Astrocyte of the spinal cord (primary cell): ENCODE measurements at regions not wholly inside any gene's neighbourhood (a gene's known extent, or its start where the extent isn't known, plus 50 kb on each side); places are given as distances from the start of the nearest gene placed in this dataset.
A peak's percentile ranks its signal among the peaks of the same experiment; 100 is the strongest.

Source experiments
- DNase-seq: peaks from one replicate; pipeline ENCODE4 v3.0.0; 2011; ENCODE audit warnings: low read depth, low spot score
- H3K4me3 ChIP-seq: 2 replicates; pipeline ENCODE4 v1.5.1; 2011; ENCODE audit warnings: low read depth, mild to moderate bottlenecking, low read length, moderate library complexity
- CTCF ChIP-seq: IDR thresholded peaks from 2 replicates; pipeline ENCODE4 v1.5.1; 2012; ENCODE audit warnings: low read depth, mild to moderate bottlenecking, low read length, inconsistent platforms
- in situ Hi-C: cut with HindIII; loops from 2 replicates; pipeline ENCODE4 v1.10.0; 2017; ENCODE audit warnings: low sequenced_read_pairs

DNA sequence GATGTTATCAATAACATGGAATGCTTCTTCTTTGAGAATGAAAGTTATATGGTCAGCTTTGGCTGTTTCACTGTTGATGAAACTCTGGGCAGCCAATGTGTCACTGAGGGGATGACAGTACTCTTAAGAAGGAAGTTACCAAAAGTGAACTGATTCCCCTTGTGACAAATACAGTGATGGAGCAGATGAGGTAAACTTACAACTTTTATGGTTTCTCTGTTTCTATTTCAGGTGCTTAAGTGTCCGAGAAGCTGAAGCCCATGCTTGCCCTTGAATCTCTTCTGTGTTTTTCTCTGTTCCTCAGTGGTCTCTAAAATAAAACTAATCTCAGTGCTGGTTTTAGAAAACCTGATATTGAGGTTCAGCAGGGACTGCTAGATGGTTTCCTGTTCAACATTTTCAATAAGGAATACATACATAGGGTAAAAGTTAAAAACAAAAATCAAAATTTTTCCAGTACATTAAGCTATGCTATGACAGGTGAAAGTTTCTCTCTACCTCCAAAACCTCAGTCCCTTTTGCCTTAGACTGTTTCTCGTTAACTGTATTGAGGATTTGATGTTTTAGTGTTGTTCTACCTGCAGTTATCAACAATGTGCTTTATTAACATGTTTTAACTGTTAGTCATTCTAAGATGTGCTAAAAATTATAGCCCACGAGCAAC, 454.4 kb upstream of the ADGRL4 start:
- no peak overlapping the region for H3K4me3 ChIP-seq
- no peak for TF ChIP-seq CTCF
- DNase-seq: no peak
- in situ Hi-C loops: no loop called here

GRCh38 chr1:79457562-79458224, 451.2 kb upstream of the ADGRL4 start:
- no peak for DNase-seq
- no peak for TF ChIP-seq CTCF

GRCh38 chr1:79448426-79448825, 441.9 kb upstream of the ADGRL4 start:
- in situ Hi-C loops: no loop called here
- no peak for TF ChIP-seq CTCF
- peak; percentile 1 for DNase-seq
- no peak overlapping the region for H3K4me3 ChIP-seq

More at GRCh38 chr1:79457562-79458224, 451.2 kb upstream of the ADGRL4 start:
- in situ Hi-C loops: no loop called here
- H3K4me3 ChIP-seq: no peak overlapping the region

GRCh38 chr1:79441238-79441637, 434.7 kb upstream of the ADGRL4 start:
- in situ Hi-C loops: no loop called here
- no peak for TF ChIP-seq CTCF
- no peak overlapping the region for H3K4me3 ChIP-seq
- no peak for DNase-seq

DNA sequence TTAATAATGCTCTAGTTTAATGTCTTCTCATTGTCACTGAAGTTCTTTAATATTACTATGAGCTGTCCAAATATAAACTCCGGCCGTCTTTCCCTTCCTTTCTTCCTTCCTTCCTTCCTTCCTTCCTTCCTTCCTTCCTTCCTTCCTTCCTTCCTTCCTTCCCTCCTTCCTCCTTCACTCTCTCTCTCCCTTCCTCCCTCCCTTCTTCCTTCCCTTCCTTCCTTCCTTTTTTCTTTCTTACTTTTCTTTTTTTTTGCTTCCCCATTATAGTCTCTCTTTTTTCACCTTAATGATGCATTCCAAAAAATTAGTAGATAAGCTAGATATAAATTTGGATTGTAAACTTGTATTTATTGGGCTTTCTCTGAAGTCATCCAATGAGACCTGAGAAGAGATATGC, 431.0 kb upstream of the ADGRL4 start:
- H3K4me3 ChIP-seq: no peak overlapping the region
- DNase-seq: no peak
- no peak for TF ChIP-seq CTCF
- in situ Hi-C loops: no loop called here

DNA sequence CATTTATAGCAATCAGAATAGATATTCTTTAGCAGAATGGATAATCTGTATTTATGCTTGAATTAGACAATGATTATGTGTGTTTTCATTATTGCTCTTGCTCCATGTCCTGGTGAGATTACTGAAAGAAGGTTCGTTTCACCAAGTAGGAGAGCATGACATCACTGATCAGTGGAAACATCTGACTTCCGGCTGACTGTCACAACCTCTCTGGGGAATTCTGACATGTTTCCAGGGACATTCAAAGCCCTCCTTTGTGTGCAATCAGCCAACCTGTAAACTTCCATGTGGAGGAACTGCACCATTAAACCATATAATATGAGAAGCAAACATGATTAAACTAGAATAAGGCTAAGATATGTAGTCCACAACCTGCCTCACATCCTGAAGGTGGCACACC, 424.8 kb upstream of the ADGRL4 start:
- in situ Hi-C loops: no loop called here
- DNase-seq: no peak
- no peak for TF ChIP-seq CTCF
- H3K4me3 ChIP-seq: no peak overlapping the region
